ENCODE measurements at regions not wholly inside any gene's neighbourhood (a gene's known extent, or its start where the extent isn't known, plus 50 kb on each side); places are given as distances from the start of the nearest gene placed in this dataset.

- no peak overlapping the region for H3K4me3 ChIP-seq (ENCODE audit: low read depth, low read length)
- no peak for DNase-seq (ENCODE audit: low read depth)
- no peak for TF ChIP-seq CTCF (IDR thresholded peaks at IDR 0.05; ENCODE audit: control insufficient read depth, extremely low read depth, insufficient read depth)
Measured at GRCh38 chr7:118836933-118837332, 612.4 kb downstream of the ANKRD7 start.

GRCh38 chr7:118839515-118839914 lies 615.0 kb downstream of the ANKRD7 start:
- no peak for TF ChIP-seq CTCF (IDR thresholded peaks at IDR 0.05; ENCODE audit: control insufficient read depth, extremely low read depth, insufficient read depth)
- no peak overlapping the region for H3K4me3 ChIP-seq (ENCODE audit: low read depth, low read length)
- DNase-seq (ENCODE audit: low read depth): no peak

- TF ChIP-seq CTCF (IDR thresholded peaks at IDR 0.05; ENCODE audit: control insufficient read depth, extremely low read depth, insufficient read depth): no peak
- no peak overlapping the region for H3K4me3 ChIP-seq (ENCODE audit: low read depth, low read length)
- no peak for DNase-seq (ENCODE audit: low read depth)
Measured at GRCh38 chr7:118843456-118843855, 619.0 kb downstream of the ANKRD7 start.

- TF ChIP-seq CTCF (IDR thresholded peaks at IDR 0.05; ENCODE audit: control insufficient read depth, extremely low read depth, insufficient read depth): no peak
- no peak overlapping the region for H3K4me3 ChIP-seq (ENCODE audit: low read depth, low read length)
- no peak for DNase-seq (ENCODE audit: low read depth)
Measured at GRCh38 chr7:118844748-118845147, 620.2 kb downstream of the ANKRD7 start.

GRCh38 chr7:118845791-118846190 lies 621.3 kb downstream of the ANKRD7 start:
- no peak for TF ChIP-seq CTCF (IDR thresholded peaks at IDR 0.05; ENCODE audit: control insufficient read depth, extremely low read depth, insufficient read depth)
- no peak for DNase-seq (ENCODE audit: low read depth)
- no peak overlapping the region for H3K4me3 ChIP-seq (ENCODE audit: low read depth, low read length)

GRCh38 chr7:118846977-118847376 lies 622.5 kb downstream of the ANKRD7 start:
- no peak for TF ChIP-seq CTCF (IDR thresholded peaks at IDR 0.05; ENCODE audit: control insufficient read depth, extremely low read depth, insufficient read depth)
- DNase-seq (ENCODE audit: low read depth): no peak

GRCh38 chr7:118855290-118855689 lies 630.8 kb downstream of the ANKRD7 start:
- no peak for TF ChIP-seq CTCF (IDR thresholded peaks at IDR 0.05; ENCODE audit: control insufficient read depth, extremely low read depth, insufficient read depth)
- no peak overlapping the region; the same call in 1 of the 2 replicates for H3K4me3 ChIP-seq (ENCODE audit: low read depth, low read length)
- DNase-seq (ENCODE audit: low read depth): peak; percentile 98

More at GRCh38 chr7:118846977-118847376, 622.5 kb downstream of the ANKRD7 start:
- H3K4me3 ChIP-seq (ENCODE audit: low read depth, low read length): no peak overlapping the region

All from LNCaP clone FGC (cell line).